ENCODE measurements at regions not wholly inside any gene's neighbourhood (a gene's known extent, or its start where the extent isn't known, plus 50 kb on each side); places are given as distances from the start of the nearest gene placed in this dataset.

DNA sequence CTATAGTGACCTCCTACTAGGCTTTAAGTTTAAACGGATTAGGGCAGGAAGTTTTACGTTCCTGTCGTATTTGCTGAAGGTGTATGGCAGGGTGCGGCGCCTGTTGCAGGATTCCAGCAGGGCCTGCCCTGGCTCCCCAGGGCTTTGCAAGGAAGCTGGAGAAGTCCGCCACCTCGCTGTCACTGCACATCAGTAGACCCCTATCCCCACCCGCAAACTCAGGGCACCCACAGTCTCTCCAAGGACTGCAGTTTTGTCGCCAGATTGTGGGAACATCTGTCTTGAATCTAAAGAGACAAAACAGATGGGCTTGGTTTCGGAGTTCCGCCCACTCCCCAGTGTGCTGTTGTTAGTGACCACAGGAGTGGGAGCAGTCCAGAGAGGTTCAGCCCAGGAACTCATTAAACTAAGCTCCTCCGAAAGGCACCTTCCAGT lies 110.8 kb downstream of the CDC7 start:
- Histone ChIP-seq H3K36me3 (ENCODE audit: control insufficient read depth, insufficient read depth, low read length) (no peaks in the 10 kb centered on the region), H3K27me3 (ENCODE audit: control insufficient read depth, insufficient read depth, low read length) (no peaks in the 10 kb centered on the region), H3K4me3 (ENCODE audit: low read depth, low read length) (no peak overlapping the region)
- TF ChIP-seq, protein P1, sequence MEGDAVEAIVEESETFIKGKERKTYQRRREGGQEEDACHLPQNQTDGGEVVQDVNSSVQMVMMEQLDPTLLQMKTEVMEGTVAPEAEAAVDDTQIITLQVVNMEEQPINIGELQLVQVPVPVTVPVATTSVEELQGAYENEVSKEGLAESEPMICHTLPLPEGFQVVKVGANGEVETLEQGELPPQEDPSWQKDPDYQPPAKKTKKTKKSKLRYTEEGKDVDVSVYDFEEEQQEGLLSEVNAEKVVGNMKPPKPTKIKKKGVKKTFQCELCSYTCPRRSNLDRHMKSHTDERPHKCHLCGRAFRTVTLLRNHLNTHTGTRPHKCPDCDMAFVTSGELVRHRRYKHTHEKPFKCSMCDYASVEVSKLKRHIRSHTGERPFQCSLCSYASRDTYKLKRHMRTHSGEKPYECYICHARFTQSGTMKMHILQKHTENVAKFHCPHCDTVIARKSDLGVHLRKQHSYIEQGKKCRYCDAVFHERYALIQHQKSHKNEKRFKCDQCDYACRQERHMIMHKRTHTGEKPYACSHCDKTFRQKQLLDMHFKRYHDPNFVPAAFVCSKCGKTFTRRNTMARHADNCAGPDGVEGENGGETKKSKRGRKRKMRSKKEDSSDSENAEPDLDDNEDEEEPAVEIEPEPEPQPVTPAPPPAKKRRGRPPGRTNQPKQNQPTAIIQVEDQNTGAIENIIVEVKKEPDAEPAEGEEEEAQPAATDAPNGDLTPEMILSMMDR (IDR thresholded peaks at IDR 0.05; ENCODE audit: insufficient read depth, low read depth, low read length), result no peak; the same call in 1 of the 2 replicates
- DNase-seq (ENCODE audit: low read depth), result no peak
- ChIA-PET POLR2A (no interaction called here), CTCF (interaction anchor here (1.0 kb wide), 1 partner anchor 241 kb away, joined by 3 read pairs; no protein-coding TSS in a partner anchor)

GRCh38 chr1:91613595-91613994 lies 112.9 kb downstream of the CDC7 start:
- Histone ChIP-seq H3K27me3 (ENCODE audit: control insufficient read depth, insufficient read depth, low read length) (no peaks in the 10 kb centered on the region), H3K36me3 (ENCODE audit: control insufficient read depth, insufficient read depth, low read length) (no peaks in the 10 kb centered on the region), H3K4me3 (ENCODE audit: low read depth, low read length) (no peak overlapping the region)
- DNase-seq (ENCODE audit: low read depth), result no peak
- CTCF ChIA-PET, result no interaction called here
- POLR2A ChIA-PET, result no interaction called here
- TF ChIP-seq, protein P1 (IDR thresholded peaks at IDR 0.05; ENCODE audit: insufficient read depth, low read depth, low read length), result no peak

GRCh38 chr1:91616712-91617111 lies 116.1 kb downstream of the CDC7 start:
- Histone ChIP-seq H3K27me3 (ENCODE audit: control insufficient read depth, insufficient read depth, low read length) (no peaks in the 10 kb centered on the region), H3K4me3 (ENCODE audit: low read depth, low read length) (no peak overlapping the region), H3K36me3 (ENCODE audit: control insufficient read depth, insufficient read depth, low read length) (no peaks in the 10 kb centered on the region)
- no peak for DNase-seq (ENCODE audit: low read depth)
- CTCF ChIA-PET, result no interaction called here
- POLR2A ChIA-PET, result no interaction called here
- TF ChIP-seq, protein P1 (IDR thresholded peaks at IDR 0.05; ENCODE audit: insufficient read depth, low read depth, low read length), result no peak

DNA sequence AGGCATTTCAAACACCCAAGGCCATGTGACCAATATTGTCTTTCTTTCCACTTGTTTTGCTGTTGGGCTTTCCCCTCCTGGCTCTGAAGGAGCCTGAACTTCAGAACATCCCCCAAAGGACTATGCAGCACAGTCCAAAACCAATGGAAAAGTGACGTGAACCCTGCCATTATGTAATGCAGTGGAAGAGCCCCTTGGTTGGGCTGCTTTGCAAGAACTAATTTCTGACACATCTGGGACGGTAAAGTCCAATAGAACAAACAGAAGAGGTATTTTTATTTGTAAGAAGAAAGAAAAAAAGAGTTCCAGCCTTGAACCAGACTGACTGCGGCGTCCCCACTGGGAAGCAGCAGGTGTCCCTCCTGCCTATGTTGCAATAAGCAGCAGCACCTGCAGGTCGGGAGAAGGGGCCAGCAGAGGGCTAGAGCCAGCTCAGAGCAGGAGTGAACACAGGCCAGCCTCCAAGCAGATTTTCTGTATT lies 116.7 kb downstream of the CDC7 start:
- ChIA-PET CTCF (no interaction called here), POLR2A (no interaction called here)
- DNase-seq (ENCODE audit: low read depth), result no peak
- TF ChIP-seq, protein P1 (IDR thresholded peaks at IDR 0.05; ENCODE audit: insufficient read depth, low read depth, low read length), result no peak
- no peaks in the 10 kb centered on the region for H3K36me3 ChIP-seq (ENCODE audit: control insufficient read depth, insufficient read depth, low read length)
- no peaks in the 10 kb centered on the region for H3K27me3 ChIP-seq (ENCODE audit: control insufficient read depth, insufficient read depth, low read length)
- H3K4me3 ChIP-seq (ENCODE audit: low read depth, low read length), result no peak overlapping the region

GRCh38 chr1:91619881-91620280 lies 119.2 kb downstream of the CDC7 start:
- Histone ChIP-seq H3K27me3 (ENCODE audit: control insufficient read depth, insufficient read depth, low read length) (no peaks in the 10 kb centered on the region), H3K4me3 (ENCODE audit: low read depth, low read length) (no peak overlapping the region), H3K36me3 (ENCODE audit: control insufficient read depth, insufficient read depth, low read length) (no peaks in the 10 kb centered on the region)
- ChIA-PET CTCF (no interaction called here), POLR2A (interaction anchor here (0.6 kb wide), 3 partner anchors 92 to 264 kb away, joined by 3 to 20 read pairs (median 5); no protein-coding TSS in a partner anchor)
- TF ChIP-seq, protein P1 (IDR thresholded peaks at IDR 0.05; ENCODE audit: insufficient read depth, low read depth, low read length), result no peak
- no peak for DNase-seq (ENCODE audit: low read depth)
